Progenitor cell of endocrine pancreas (in vitro differentiated cells): ENCODE measurements at regions not wholly inside any gene's neighbourhood (a gene's known extent, or its start where the extent isn't known, plus 50 kb on each side); places are given as distances from the start of the nearest gene placed in this dataset.

Source experiments
- DNase-seq: peaks from one replicate; pipeline ENCODE4 v3.0.0; 2021; ENCODE audit warnings: low spot score; ENCODE audit not compliant: unreplicated experiment
- H3K27ac Mint-ChIP-seq: 2 replicates; pipeline ENCODE4 v1.8.0; 2021; ENCODE audit warnings: mild to moderate bottlenecking, moderate library complexity, mixed read lengths
- H3K27me3 Mint-ChIP-seq: 2 replicates; pipeline ENCODE4 v1.8.0; 2021; ENCODE audit warnings: mixed read lengths
- H3K36me3 Mint-ChIP-seq: 2 replicates; pipeline ENCODE4 v1.8.0; 2022; ENCODE audit warnings: mixed read lengths; ENCODE audit not compliant: insufficient read depth
- H3K4me1 Mint-ChIP-seq: 2 replicates; pipeline ENCODE4 v1.8.0; 2021; ENCODE audit warnings: low read depth, mixed read lengths
- H3K4me3 Mint-ChIP-seq: 2 replicates; pipeline ENCODE4 v1.8.0; 2021; ENCODE audit warnings: low read depth, mild to moderate bottlenecking, moderate library complexity, mixed read lengths
- H3K9me3 Mint-ChIP-seq: 2 replicates; pipeline ENCODE4 v1.8.0; 2021; ENCODE audit warnings: low read depth, mixed read lengths
- CTCF ChIP-seq: fragments of 200-600 bp; sonication (generic); IDR thresholded peaks from one replicate; pipeline ENCODE4 v1.5.0; 2021; ENCODE audit warnings: antibody characterized with exemption, mild to moderate bottlenecking; ENCODE audit not compliant: unreplicated experiment

- TF ChIP-seq CTCF = no peak
- H3K4me1 Mint-ChIP-seq = no peaks in the 10 kb centered on the region
- H3K4me3 Mint-ChIP-seq = no peak overlapping the region
- no peaks in the 10 kb centered on the region for H3K36me3 Mint-ChIP-seq
- peaks cover 27% of the 10 kb centered on the region for H3K9me3 Mint-ChIP-seq
- no peaks in the 10 kb centered on the region for H3K27me3 Mint-ChIP-seq
- no peak overlapping the region for H3K27ac Mint-ChIP-seq
- no peak for DNase-seq
Observed at GRCh38 chr22:47665151-47665550, 902.7 kb downstream of the TBC1D22A start.

- no peak for DNase-seq
- TF ChIP-seq CTCF = no peak
- Mint-ChIP-seq H3K36me3 (no peaks in the 10 kb centered on the region), H3K27me3 (no peaks in the 10 kb centered on the region), H3K9me3 (peaks cover 20% of the 10 kb centered on the region), H3K4me1 (no peaks in the 10 kb centered on the region), H3K27ac (no peak overlapping the region), H3K4me3 (no peak overlapping the region)
Observed at GRCh38 chr22:47663615-47664605, 901.5 kb downstream of the TBC1D22A start.

GRCh38 chr22:47659467-47660223 lies 897.2 kb downstream of the TBC1D22A start:
- no peak for TF ChIP-seq CTCF
- Mint-ChIP-seq H3K4me3 (no peak overlapping the region), H3K4me1 (no peaks in the 10 kb centered on the region), H3K36me3 (no peaks in the 10 kb centered on the region), H3K27ac (no peak overlapping the region), H3K9me3 (peaks cover 15% of the 10 kb centered on the region), H3K27me3 (peaks cover 3% of the 10 kb centered on the region)
- DNase-seq = no peak

- Mint-ChIP-seq H3K27ac (no peak overlapping the region), H3K27me3 (peaks cover 3% of the 10 kb centered on the region), H3K9me3 (peaks cover 10% of the 10 kb centered on the region), H3K4me1 (no peaks in the 10 kb centered on the region), H3K36me3 (no peaks in the 10 kb centered on the region), H3K4me3 (no peak overlapping the region)
- TF ChIP-seq CTCF = no peak
- no peak for DNase-seq
Observed at GRCh38 chr22:47658182-47658581, 895.7 kb downstream of the TBC1D22A start.

GRCh38 chr22:47657224-47657623 lies 894.8 kb downstream of the TBC1D22A start:
- H3K36me3 Mint-ChIP-seq = no peaks in the 10 kb centered on the region
- no peak overlapping the region for H3K27ac Mint-ChIP-seq
- no peaks in the 10 kb centered on the region for H3K4me1 Mint-ChIP-seq
- H3K4me3 Mint-ChIP-seq = no peak overlapping the region
- H3K27me3 Mint-ChIP-seq = peaks cover 3% of the 10 kb centered on the region
- no peak for DNase-seq
- no peak for TF ChIP-seq CTCF
- peaks cover 7% of the 10 kb centered on the region for H3K9me3 Mint-ChIP-seq
